MM.1S (cell line): ENCODE measurements at regions not wholly inside any gene's neighbourhood (a gene's known extent, or its start where the extent isn't known, plus 50 kb on each side); places are given as distances from the start of the nearest gene placed in this dataset.

Experiments used
- DNase-seq: peaks from one replicate; pipeline ENCODE4 v3.0.0-alpha.2; 2015
- H2AFZ ChIP-seq: fragments of 300-600 bp; sonication (generic); 2 replicates; pipeline ENCODE4 v1.6.0; 2016; ENCODE audit warnings: antibody characterized with exemption, low read length
- H3F3A ChIP-seq: fragments of 300-600 bp; sonication (generic); 2 replicates; pipeline ENCODE4 v1.6.1; 2016; ENCODE audit warnings: mild to moderate bottlenecking, antibody characterized with exemption, low read length, moderate library complexity, mixed read lengths; ENCODE audit not compliant: insufficient read depth
- H3K27ac ChIP-seq: fragments of 300-600 bp; sonication (generic); 2 replicates; pipeline ENCODE4 v1.5.1; 2016; ENCODE audit warnings: mild to moderate bottlenecking, low read length
- H3K27me3 ChIP-seq: fragments of 300-600 bp; sonication (generic); replicated peaks from 2 replicates; pipeline ENCODE4 v1.6.0; 2016; ENCODE audit warnings: low read length; ENCODE audit not compliant: insufficient read depth
- H3K36me3 ChIP-seq: fragments of 300-600 bp; sonication (generic); replicated peaks from 2 replicates; pipeline ENCODE4 v1.6.1; 2016; ENCODE audit warnings: mild to moderate bottlenecking, low read length, mixed read lengths; ENCODE audit not compliant: insufficient read depth
- H3K4me1 ChIP-seq: fragments of 300-600 bp; sonication (generic); 2 replicates; pipeline ENCODE4 v1.6.1; 2016; ENCODE audit warnings: low read length, mixed read lengths
- H3K4me2 ChIP-seq: fragments of 300-600 bp; sonication (generic); 2 replicates; pipeline ENCODE4 v1.6.0; 2016; ENCODE audit warnings: low read depth, low read length
- H3K4me3 ChIP-seq: fragments of 300-600 bp; sonication (generic); 2 replicates; pipeline ENCODE4 v1.5.1; 2016; ENCODE audit warnings: low read length, mixed read lengths
- H3K79me2 ChIP-seq: fragments of 300-600 bp; sonication (generic); 2 replicates; pipeline ENCODE4 v1.6.1; 2016; ENCODE audit warnings: mixed run types, low read length, mixed read lengths
- H3K9ac ChIP-seq: fragments of 300-600 bp; sonication (generic); 2 replicates; pipeline ENCODE4 v1.6.1; 2016; ENCODE audit warnings: low read length, mixed read lengths
- H3K9me2 ChIP-seq: fragments of 300-600 bp; sonication (generic); replicated peaks from 2 replicates; pipeline ENCODE4 v1.6.1; 2016; ENCODE audit warnings: mild to moderate bottlenecking, low read length, mixed read lengths; ENCODE audit not compliant: insufficient read depth
- H3K9me3 ChIP-seq: fragments of 300-600 bp; sonication (generic); replicated peaks from 2 replicates; pipeline ENCODE4 v1.6.1; 2016; ENCODE audit warnings: mild to moderate bottlenecking, low read length, mixed read lengths; ENCODE audit not compliant: insufficient read depth
- H4K20me1 ChIP-seq: fragments of 300-600 bp; sonication (generic); 2 replicates; pipeline ENCODE4 v1.6.1; 2016; ENCODE audit warnings: mild to moderate bottlenecking, low read length, moderate library complexity, mixed read lengths; ENCODE audit not compliant: insufficient read depth
- EZH2 ChIP-seq: fragments of 300-600 bp; sonication (generic); optimal IDR thresholded peaks from 2 replicates; pipeline ENCODE3; 2017; ENCODE audit warnings: low read depth, mild to moderate bottlenecking, antibody characterized with exemption, low read length, mixed read lengths
- EZH2phosphoT487 ChIP-seq: fragments of 300-600 bp; sonication (generic); IDR thresholded peaks from 2 replicates; pipeline ENCODE4 v1.6.1; 2018; ENCODE audit warnings: antibody characterized with exemption, low read length
- TF ChIP-seq, protein P1 (sequence below): fragments of 300-600 bp; sonication (generic); IDR thresholded peaks from 2 replicates; pipeline ENCODE4 v1.5.1; 2016; ENCODE audit warnings: antibody characterized with exemption, low read length, mixed read lengths

- Histone ChIP-seq H3K9ac (no peak overlapping the region), H3K36me3 (no peaks in the 10 kb centered on the region), H3K4me2 (no peak overlapping the region), H3K27ac (no peak overlapping the region), H3F3A (no peaks in the 10 kb centered on the region), H3K9me2 (no peaks in the 10 kb centered on the region), H3K4me1 (no peaks in the 10 kb centered on the region), H3K9me3 (no peaks in the 10 kb centered on the region), H2AFZ (no peak overlapping the region), H4K20me1 (no peaks in the 10 kb centered on the region), H3K79me2 (no peaks in the 10 kb centered on the region), H3K4me3 (no peak overlapping the region), H3K27me3 (no peaks in the 10 kb centered on the region)
- no peak for DNase-seq
- no peak for TF ChIP-seq EZH2phosphoT487
- TF ChIP-seq, protein P1, sequence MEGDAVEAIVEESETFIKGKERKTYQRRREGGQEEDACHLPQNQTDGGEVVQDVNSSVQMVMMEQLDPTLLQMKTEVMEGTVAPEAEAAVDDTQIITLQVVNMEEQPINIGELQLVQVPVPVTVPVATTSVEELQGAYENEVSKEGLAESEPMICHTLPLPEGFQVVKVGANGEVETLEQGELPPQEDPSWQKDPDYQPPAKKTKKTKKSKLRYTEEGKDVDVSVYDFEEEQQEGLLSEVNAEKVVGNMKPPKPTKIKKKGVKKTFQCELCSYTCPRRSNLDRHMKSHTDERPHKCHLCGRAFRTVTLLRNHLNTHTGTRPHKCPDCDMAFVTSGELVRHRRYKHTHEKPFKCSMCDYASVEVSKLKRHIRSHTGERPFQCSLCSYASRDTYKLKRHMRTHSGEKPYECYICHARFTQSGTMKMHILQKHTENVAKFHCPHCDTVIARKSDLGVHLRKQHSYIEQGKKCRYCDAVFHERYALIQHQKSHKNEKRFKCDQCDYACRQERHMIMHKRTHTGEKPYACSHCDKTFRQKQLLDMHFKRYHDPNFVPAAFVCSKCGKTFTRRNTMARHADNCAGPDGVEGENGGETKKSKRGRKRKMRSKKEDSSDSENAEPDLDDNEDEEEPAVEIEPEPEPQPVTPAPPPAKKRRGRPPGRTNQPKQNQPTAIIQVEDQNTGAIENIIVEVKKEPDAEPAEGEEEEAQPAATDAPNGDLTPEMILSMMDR = no peak
- TF ChIP-seq EZH2 = no peak
Measured at GRCh38 chr18:30208546-30208945, 834.0 kb downstream of the DSC3 start.

- H3K9me3 ChIP-seq = no peaks in the 10 kb centered on the region
- no peaks in the 10 kb centered on the region for H3K4me1 ChIP-seq
- H3K36me3 ChIP-seq = no peaks in the 10 kb centered on the region
- H3K9me2 ChIP-seq = no peaks in the 10 kb centered on the region
- no peaks in the 10 kb centered on the region for H3K79me2 ChIP-seq
- H3K4me3 ChIP-seq = no peak overlapping the region
- H3K9ac ChIP-seq = no peak overlapping the region
- H3K27ac ChIP-seq = no peak overlapping the region
- H3K4me2 ChIP-seq = no peak overlapping the region
- H3F3A ChIP-seq = no peaks in the 10 kb centered on the region
- H4K20me1 ChIP-seq = no peaks in the 10 kb centered on the region
- TF ChIP-seq, protein P1 = no peak
- TF ChIP-seq EZH2 (no peak), EZH2phosphoT487 (no peak)
- no peaks in the 10 kb centered on the region for H3K27me3 ChIP-seq
- no peak for DNase-seq
- H2AFZ ChIP-seq = no peak overlapping the region
Measured at GRCh38 chr18:30192216-30192615, 850.3 kb downstream of the DSC3 start.

GRCh38 chr18:30186245-30186644 lies 856.3 kb downstream of the DSC3 start:
- H3K4me2 ChIP-seq = no peak overlapping the region
- no peak overlapping the region for H2AFZ ChIP-seq
- DNase-seq = no peak
- H3K27ac ChIP-seq = no peak overlapping the region
- no peaks in the 10 kb centered on the region for H3F3A ChIP-seq
- no peak overlapping the region for H3K9ac ChIP-seq
- H4K20me1 ChIP-seq = no peaks in the 10 kb centered on the region
- no peaks in the 10 kb centered on the region for H3K4me1 ChIP-seq
- no peaks in the 10 kb centered on the region for H3K27me3 ChIP-seq
- no peak overlapping the region for H3K4me3 ChIP-seq
- no peaks in the 10 kb centered on the region for H3K9me2 ChIP-seq
- H3K9me3 ChIP-seq = no peaks in the 10 kb centered on the region
- no peak for TF ChIP-seq EZH2
- no peak for TF ChIP-seq EZH2phosphoT487
- TF ChIP-seq, protein P1 = no peak
- H3K36me3 ChIP-seq = no peaks in the 10 kb centered on the region
- no peaks in the 10 kb centered on the region for H3K79me2 ChIP-seq
